Thoracic aorta (tissue), 2 donors: ENCODE measurements at regions not wholly inside any gene's neighbourhood (a gene's known extent, or its start where the extent isn't known, plus 50 kb on each side); places are given as distances from the start of the nearest gene placed in this dataset.

Experiments
- ATAC-seq: fragments of 150-250 bp; one replicate; pipeline ENCODE4 v1.8.0; 2017; ENCODE audit warnings: low read depth; ENCODE audit not compliant: insufficient number of reproducible peaks, low FRiP score
- DNase-seq: peaks from one replicate; pipeline ENCODE4 v3.0.0-alpha.2; 2020; ENCODE audit warnings: low spot score
- H3K27ac ChIP-seq, 2 donors: fragments of 200-600 bp; sonication (generic); 1 replicate in 1 of 2; 2 replicates in 1 of 2; pipeline ENCODE4 v1.5.1; 2016; ENCODE audit warnings: mild to moderate bottlenecking in 2 of 2, moderate library complexity in 2 of 2
- H3K27me3 ChIP-seq: fragments of 200-600 bp; sonication (generic); replicated peaks from 2 replicates; pipeline ENCODE4 v1.6.0; 2016; ENCODE audit warnings: mild to moderate bottlenecking; ENCODE audit not compliant: insufficient read depth
- H3K36me3 ChIP-seq: fragments of 200-600 bp; sonication (generic); one replicate; pipeline ENCODE4 v1.5.1; 2016
- H3K4me1 ChIP-seq, 2 donors: fragments of 200-600 bp; sonication (generic); 1 replicate in 1 of 2; 2 replicates in 1 of 2; pipeline versions ENCODE4 v1.5.1 to v1.6.0; 2016; ENCODE audit warnings: low read depth in 2 of 2, mild to moderate bottlenecking in 1 of 2; ENCODE audit not compliant: control insufficient read depth in 1 of 2
- H3K4me3 ChIP-seq: fragments of 200-600 bp; sonication (generic); 2 replicates; pipeline ENCODE4 v1.5.1; 2016; ENCODE audit warnings: mild to moderate bottlenecking
- H3K9me3 ChIP-seq: fragments of 200-600 bp; sonication (generic); 2 replicates; pipeline ENCODE4 v1.5.1; 2016
- TF ChIP-seq, protein P1 (sequence below): fragments of 200-600 bp; sonication (generic); IDR thresholded peaks from one replicate; pipeline ENCODE4 v1.5.1; 2019; ENCODE audit warnings: antibody characterized with exemption

DNA sequence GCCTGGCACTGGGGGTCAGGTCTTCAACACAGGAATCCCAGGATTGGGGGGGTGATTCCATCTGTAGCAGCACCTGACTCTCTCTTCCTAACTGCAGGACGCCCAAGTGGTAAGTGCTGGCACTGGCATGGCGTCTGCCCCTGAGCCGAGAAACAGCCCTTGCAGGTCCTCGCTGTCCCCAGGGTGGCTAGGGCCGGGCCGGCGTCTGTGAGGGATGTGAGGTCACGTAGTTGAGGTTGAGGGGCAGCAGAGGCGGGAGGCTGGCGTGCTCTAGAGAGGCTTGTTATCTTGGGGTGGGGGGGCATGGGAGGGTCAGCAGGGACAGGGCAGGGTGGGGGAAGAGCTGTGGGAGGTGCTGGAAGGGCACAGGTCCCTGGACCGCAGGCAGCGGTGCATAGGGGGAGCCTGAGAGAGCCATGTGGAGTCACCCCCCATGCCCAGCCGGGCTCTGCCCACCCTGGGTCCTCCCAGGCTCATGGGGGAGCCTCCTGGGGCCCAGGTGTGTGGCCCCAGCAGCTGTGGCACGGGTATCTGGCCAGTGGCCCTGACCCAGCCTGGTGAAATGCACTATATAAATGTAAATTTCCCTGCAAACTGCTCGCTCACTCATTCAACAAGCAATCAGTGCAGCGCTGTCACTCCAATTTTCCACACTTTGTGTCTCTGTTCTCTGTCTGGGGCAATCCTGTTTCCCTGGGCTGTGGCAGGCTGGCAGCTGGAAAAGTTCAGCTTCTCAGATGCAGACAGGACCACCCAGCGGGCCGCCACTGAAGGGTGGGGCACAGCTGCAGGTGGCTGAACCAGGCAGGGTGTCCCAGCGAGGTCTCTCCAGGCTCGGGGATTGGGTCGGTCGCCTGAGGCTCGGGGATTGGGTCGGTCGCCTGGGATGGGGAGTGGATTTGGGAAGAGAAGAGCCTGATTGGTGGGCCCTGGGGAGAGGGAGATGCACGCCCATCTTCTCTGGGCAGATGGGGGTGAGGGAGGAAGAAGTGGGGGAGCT is 102.2 kb upstream of the NKX1-1 start:
- no peak overlapping the region for H3K27ac ChIP-seq
- no peak overlapping the region for H3K4me3 ChIP-seq
- H3K27me3 ChIP-seq: no peaks in the 10 kb centered on the region
- ATAC-seq (no peak), DNase-seq (no peak)
- H3K9me3 ChIP-seq: no peaks in the 10 kb centered on the region
- TF ChIP-seq, protein P1, sequence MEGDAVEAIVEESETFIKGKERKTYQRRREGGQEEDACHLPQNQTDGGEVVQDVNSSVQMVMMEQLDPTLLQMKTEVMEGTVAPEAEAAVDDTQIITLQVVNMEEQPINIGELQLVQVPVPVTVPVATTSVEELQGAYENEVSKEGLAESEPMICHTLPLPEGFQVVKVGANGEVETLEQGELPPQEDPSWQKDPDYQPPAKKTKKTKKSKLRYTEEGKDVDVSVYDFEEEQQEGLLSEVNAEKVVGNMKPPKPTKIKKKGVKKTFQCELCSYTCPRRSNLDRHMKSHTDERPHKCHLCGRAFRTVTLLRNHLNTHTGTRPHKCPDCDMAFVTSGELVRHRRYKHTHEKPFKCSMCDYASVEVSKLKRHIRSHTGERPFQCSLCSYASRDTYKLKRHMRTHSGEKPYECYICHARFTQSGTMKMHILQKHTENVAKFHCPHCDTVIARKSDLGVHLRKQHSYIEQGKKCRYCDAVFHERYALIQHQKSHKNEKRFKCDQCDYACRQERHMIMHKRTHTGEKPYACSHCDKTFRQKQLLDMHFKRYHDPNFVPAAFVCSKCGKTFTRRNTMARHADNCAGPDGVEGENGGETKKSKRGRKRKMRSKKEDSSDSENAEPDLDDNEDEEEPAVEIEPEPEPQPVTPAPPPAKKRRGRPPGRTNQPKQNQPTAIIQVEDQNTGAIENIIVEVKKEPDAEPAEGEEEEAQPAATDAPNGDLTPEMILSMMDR: no peak
- no peaks in the 10 kb centered on the region for H3K36me3 ChIP-seq
- H3K4me1 ChIP-seq: no peaks in the 10 kb centered on the region

DNA sequence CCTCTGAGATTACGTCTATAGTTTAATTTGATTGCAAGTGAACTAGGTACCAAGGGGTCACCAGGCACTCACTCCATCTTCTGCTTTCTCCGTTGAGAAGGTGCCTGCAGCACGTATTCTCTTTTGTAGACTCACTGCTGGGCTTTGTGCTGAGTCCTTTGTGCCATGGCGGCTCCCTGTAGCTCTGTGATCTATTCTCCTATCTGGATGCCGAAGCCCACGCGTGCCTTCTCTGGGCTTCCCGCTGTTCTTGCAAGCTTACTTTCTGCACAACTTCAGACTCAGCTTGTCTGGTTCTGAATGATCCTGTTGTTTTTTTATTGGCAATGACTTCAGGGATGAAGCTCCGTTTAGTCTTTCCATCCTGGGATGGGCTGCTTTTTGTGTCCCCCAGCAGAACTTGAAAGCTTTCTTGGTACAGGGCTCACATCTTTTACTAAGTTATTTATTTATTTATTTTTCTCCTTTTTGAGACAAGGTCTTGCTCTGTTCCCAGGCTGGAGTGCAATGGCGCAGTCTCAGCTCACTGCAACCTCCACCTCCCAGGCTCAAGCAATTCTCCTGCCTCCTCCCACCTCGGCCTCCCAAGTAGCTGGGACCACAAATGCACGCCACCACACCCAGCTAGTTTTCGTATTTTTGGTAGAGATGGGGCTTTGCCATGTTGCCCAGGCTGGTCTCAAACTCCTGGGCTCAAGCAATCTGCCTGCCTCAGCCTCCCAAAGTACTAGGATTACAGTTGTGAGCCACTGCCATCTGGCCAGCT is 100.9 kb upstream of the NKX1-1 start:
- no peak for DNase-seq

DNA sequence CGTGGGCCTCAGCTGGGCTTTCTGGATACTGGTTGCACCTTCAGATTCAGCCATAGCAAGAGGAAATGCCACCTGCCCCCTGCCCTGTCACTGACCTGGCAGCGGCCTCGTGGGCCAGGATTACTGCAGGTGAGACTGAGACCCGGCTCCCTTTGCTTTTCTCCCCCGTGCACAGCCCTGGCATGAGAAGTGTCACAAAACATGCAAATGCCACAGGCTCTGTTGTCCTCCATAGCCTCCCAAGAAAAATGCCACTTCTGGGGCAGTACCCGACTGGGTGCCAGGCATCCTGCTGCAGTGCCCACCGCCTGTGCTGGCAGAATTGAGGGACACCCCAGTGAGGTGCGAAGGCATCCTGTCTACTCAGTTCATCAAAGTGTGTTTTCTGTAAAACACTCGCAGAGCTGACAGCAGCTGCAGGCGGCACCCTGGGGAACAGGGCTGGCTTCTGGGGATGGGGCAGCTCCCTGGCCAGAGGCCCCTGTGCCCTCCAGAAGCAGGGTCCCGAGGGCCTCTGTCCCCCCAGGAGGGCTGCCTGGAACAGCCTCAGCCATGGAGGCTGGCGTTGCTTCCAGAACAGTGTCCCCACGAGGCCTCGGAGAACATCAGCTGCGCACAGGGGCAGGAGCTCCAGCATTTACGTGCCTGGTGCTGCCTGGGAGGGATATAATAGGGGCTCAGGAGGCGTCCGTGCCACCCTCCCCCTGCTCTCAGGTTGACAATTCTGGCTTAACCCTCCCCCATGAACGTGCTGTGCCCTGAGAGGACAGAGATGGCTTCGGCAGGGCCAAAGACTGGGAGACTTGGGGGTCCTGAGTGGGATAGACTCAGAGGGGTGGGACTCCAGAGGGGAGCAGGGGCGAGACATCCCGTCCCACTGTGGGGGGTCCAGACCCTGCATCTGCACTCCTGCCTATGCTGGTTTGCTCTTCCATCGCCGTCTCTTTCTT is 99.5 kb upstream of the NKX1-1 start:
- Histone ChIP-seq H3K27ac (no peak overlapping the region), H3K36me3 (no peaks in the 10 kb centered on the region), H3K9me3 (no peaks in the 10 kb centered on the region), H3K4me3 (no peak overlapping the region), H3K4me1 (no peaks in the 10 kb centered on the region), H3K27me3 (no peaks in the 10 kb centered on the region)
- DNase-seq (no peak), ATAC-seq (no peak)
- TF ChIP-seq, protein P1: no peak

More for the DNA sequence above, 100.9 kb upstream of the NKX1-1 start:
- Histone ChIP-seq H3K4me1 (no peaks in the 10 kb centered on the region), H3K27me3 (no peaks in the 10 kb centered on the region), H3K4me3 (no peak overlapping the region), H3K36me3 (no peaks in the 10 kb centered on the region), H3K27ac (no peak overlapping the region), H3K9me3 (no peaks in the 10 kb centered on the region)
- TF ChIP-seq, protein P1: no peak
- no peak for ATAC-seq

DNA sequence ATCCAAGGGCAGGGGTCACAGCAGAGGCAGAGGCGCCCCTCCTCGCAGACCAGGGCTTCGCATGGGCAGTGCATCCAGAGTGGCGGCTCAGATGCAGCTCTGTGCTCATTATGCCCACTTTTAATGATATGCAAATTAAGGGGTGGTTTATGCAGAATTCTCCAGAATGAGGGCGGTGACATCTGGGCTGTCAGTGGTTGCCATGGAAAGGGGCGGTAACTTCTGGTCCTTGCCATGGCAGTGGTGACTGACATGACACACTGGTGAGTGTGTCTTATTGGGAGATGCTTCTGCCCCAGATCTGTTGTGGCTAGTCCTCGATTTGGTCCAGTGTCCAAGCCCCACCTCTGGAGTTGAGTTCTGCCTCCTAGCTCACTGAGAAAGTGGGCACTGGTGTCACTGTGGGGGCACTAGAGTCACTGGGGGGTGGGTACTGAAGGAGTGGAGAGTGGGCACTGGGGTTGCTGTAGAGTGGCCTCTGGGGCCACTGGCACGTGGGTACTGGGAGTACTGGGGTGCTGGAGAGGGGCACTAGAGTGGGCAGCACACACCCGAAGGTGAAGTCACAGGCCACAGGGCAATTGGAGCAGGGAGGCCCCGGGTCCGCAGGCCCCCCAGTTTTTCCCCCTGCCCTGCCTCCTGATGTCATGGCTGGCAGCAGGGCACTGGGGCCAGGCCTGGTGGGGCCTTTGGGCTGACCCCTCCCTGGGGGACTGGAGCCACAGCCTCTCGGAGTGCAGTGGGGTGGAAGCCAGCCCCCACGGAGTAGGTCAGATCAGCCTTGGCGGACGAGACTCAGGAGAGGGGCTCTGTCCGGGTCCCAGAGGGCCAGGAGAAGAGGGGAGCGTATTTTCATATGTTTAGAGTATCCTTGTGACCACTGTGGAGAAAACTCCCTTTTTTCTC is 98.6 kb upstream of the NKX1-1 start:
- ATAC-seq: no peak
- H3K36me3 ChIP-seq: no peaks in the 10 kb centered on the region
- H3K4me1 ChIP-seq: no peaks in the 10 kb centered on the region
- DNase-seq: no peak
- no peaks in the 10 kb centered on the region for H3K27me3 ChIP-seq
- no peak overlapping the region for H3K27ac ChIP-seq
- no peaks in the 10 kb centered on the region for H3K9me3 ChIP-seq
- no peak overlapping the region for H3K4me3 ChIP-seq
- TF ChIP-seq, protein P1: no peak
